Neural progenitor cell (in vitro differentiated cells): ENCODE measurements at regions not wholly inside any gene's neighbourhood (a gene's known extent, or its start where the extent isn't known, plus 50 kb on each side); places are given as distances from the start of the nearest gene placed in this dataset.

Experiments
- EZH2 ChIP-seq: fragments of 200-600 bp; sonication (generic); IDR thresholded peaks from 2 replicates; pipeline ENCODE4 v1.6.1; 2017; ENCODE audit warnings: antibody characterized with exemption, mild to moderate bottlenecking, moderate library complexity
- TF ChIP-seq, protein P1 (sequence below): fragments of 200-600 bp; sonication (generic); IDR thresholded peaks from 2 replicates; pipeline ENCODE4 v1.5.1; 2017; ENCODE audit warnings: antibody characterized with exemption, mild to moderate bottlenecking

GRCh38 chr7:85573346-85573745 is 386.5 kb upstream of the SEMA3D start:
- TF ChIP-seq, protein P1, sequence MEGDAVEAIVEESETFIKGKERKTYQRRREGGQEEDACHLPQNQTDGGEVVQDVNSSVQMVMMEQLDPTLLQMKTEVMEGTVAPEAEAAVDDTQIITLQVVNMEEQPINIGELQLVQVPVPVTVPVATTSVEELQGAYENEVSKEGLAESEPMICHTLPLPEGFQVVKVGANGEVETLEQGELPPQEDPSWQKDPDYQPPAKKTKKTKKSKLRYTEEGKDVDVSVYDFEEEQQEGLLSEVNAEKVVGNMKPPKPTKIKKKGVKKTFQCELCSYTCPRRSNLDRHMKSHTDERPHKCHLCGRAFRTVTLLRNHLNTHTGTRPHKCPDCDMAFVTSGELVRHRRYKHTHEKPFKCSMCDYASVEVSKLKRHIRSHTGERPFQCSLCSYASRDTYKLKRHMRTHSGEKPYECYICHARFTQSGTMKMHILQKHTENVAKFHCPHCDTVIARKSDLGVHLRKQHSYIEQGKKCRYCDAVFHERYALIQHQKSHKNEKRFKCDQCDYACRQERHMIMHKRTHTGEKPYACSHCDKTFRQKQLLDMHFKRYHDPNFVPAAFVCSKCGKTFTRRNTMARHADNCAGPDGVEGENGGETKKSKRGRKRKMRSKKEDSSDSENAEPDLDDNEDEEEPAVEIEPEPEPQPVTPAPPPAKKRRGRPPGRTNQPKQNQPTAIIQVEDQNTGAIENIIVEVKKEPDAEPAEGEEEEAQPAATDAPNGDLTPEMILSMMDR: no peak
- TF ChIP-seq EZH2: no peak
